ENCODE measurements at regions not wholly inside any gene's neighbourhood (a gene's known extent, or its start where the extent isn't known, plus 50 kb on each side); places are given as distances from the start of the nearest gene placed in this dataset.

GRCh38 chr21:38206646-38207045 is 50.1 kb upstream of the KCNJ15 start:
- DNase-seq (ENCODE audit: low read depth), result no peak
- no peak overlapping the region for H3K4me3 ChIP-seq (ENCODE audit: low read depth, low read length)
- no peak for TF ChIP-seq CTCF (IDR thresholded peaks at IDR 0.05; ENCODE audit: insufficient read depth, low read length)
